ENCODE measurements at regions not wholly inside any gene's neighbourhood (a gene's known extent, or its start where the extent isn't known, plus 50 kb on each side); places are given as distances from the start of the nearest gene placed in this dataset.

DNA sequence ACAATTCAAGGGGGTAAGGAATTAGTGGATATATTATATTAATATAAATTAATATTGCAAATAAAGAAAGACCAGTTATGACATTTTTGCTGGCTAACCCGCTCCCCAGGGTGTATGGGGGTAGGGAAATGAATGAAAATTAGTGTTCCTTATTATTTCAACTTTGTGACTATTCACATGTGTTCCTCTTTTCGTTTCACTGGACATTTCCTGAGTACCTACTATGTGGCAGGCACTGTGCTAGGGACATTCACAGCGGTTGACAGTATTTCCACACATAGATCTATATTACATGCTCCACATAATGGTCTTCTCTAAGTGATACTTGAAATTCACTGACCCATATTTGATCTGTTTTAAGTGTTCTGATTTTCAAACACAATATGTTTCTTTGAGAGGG, 129.8 kb upstream of the USP15 start:
- TF ChIP-seq, protein P1, sequence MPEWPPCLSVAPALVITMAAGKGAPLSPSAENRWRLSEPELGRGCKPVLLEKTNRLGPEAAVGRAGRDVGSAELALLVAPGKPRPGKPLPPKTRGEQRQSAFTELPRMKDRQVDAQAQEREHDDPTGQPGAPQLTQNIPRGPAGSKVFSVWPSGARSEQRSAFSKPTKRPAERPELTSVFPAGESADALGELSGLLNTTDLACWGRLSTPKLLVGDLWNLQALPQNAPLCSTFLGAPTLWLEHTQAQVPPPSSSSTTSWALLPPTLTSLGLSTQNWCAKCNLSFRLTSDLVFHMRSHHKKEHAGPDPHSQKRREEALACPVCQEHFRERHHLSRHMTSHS (tag by site-specific recombination; IDR thresholded peaks at IDR 0.05): no peak
- TF ChIP-seq, protein P2, sequence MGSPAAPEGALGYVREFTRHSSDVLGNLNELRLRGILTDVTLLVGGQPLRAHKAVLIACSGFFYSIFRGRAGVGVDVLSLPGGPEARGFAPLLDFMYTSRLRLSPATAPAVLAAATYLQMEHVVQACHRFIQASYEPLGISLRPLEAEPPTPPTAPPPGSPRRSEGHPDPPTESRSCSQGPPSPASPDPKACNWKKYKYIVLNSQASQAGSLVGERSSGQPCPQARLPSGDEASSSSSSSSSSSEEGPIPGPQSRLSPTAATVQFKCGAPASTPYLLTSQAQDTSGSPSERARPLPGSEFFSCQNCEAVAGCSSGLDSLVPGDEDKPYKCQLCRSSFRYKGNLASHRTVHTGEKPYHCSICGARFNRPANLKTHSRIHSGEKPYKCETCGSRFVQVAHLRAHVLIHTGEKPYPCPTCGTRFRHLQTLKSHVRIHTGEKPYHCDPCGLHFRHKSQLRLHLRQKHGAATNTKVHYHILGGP (tag by site-specific recombination; IDR thresholded peaks at IDR 0.05): no peak
- TF ChIP-seq ZNF354C (tag by site-specific recombination; IDR thresholded peaks at IDR 0.05; ENCODE audit: borderline replicate concordance, low read depth) (no peak), KLF10 (tag by site-specific recombination; IDR thresholded peaks at IDR 0.05) (no peak), ZIC2 (tag by site-specific recombination; IDR thresholded peaks at IDR 0.05) (no peak), HOXC10 (CRISPR knock-in tag; IDR thresholded peaks at IDR 0.05) (no peak), ZNF530 (tag by site-specific recombination; IDR thresholded peaks at IDR 0.05; ENCODE audit: low read depth) (no peak), ZNF670 (tag by site-specific recombination; IDR thresholded peaks at IDR 0.05; ENCODE audit: low read depth) (no peak), ZNF184 (tag by site-specific recombination; IDR thresholded peaks at IDR 0.05) (no peak), KLF1 (tag by site-specific recombination; IDR thresholded peaks at IDR 0.05) (no peak), ZNF664 (tag by site-specific recombination; IDR thresholded peaks at IDR 0.05) (no peak), ZBTB7A (tag by site-specific recombination; IDR thresholded peaks at IDR 0.05; ENCODE audit: low read depth) (no peak), ZNF514 (tag by site-specific recombination; IDR thresholded peaks at IDR 0.05) (no peak), ZNF16 (tag by site-specific recombination; IDR thresholded peaks at IDR 0.05; ENCODE audit: low read depth) (no peak), ZNF549 (tag by site-specific recombination; IDR thresholded peaks at IDR 0.05) (no peak), SETDB1 (IDR thresholded peaks at IDR 0.05; ENCODE audit: insufficient read length, low read length) (no peak)
- TF ChIP-seq, protein P3, sequence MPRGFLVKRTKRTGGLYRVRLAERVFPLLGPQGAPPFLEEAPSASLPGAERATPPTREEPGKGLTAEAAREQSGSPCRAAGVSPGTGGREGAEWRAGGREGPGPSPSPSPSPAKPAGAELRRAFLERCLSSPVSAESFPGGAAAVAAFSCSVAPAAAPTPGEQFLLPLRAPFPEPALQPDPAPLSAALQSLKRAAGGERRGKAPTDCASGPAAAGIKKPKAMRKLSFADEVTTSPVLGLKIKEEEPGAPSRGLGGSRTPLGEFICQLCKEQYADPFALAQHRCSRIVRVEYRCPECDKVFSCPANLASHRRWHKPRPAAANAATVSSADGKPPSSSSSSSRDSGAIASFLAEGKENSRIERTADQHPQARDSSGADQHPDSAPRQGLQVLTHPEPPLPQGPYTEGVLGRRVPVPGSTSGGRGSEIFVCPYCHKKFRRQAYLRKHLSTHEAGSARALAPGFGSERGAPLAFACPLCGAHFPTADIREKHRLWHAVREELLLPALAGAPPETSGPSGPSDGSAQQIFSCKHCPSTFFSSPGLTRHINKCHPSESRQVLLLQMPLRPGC (tag by site-specific recombination; IDR thresholded peaks at IDR 0.05): no peak
- TF ChIP-seq, protein P4, sequence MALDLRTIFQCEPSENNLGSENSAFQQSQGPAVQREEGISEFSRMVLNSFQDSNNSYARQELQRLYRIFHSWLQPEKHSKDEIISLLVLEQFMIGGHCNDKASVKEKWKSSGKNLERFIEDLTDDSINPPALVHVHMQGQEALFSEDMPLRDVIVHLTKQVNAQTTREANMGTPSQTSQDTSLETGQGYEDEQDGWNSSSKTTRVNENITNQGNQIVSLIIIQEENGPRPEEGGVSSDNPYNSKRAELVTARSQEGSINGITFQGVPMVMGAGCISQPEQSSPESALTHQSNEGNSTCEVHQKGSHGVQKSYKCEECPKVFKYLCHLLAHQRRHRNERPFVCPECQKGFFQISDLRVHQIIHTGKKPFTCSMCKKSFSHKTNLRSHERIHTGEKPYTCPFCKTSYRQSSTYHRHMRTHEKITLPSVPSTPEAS (tag by site-specific recombination; IDR thresholded peaks at IDR 0.05): no peak
- TF ChIP-seq, protein P5, sequence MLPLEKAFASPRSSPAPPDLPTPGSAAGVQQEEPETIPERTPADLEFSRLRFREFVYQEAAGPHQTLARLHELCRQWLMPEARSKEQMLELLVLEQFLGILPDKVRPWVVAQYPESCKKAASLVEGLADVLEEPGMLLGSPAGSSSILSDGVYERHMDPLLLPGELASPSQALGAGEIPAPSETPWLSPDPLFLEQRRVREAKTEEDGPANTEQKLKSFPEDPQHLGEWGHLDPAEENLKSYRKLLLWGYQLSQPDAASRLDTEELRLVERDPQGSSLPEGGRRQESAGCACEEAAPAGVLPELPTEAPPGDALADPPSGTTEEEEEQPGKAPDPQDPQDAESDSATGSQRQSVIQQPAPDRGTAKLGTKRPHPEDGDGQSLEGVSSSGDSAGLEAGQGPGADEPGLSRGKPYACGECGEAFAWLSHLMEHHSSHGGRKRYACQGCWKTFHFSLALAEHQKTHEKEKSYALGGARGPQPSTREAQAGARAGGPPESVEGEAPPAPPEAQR (tag by site-specific recombination; IDR thresholded peaks at IDR 0.05): no peak
- ChIA-PET CTCF (no interaction called here), POLR2A (no interaction called here)
- Histone ChIP-seq H3K27ac (ENCODE audit: extremely low read depth, low read depth, low read length) (no peak overlapping the region), H3K36me3 (ENCODE audit: control insufficient read depth in 2 of 2, insufficient read depth in 1 of 2, low read length in 2 of 2) (no peaks in the 10 kb centered on the region), H3K4me3 (ENCODE audit: low read depth, low read length) (no peak overlapping the region), H3K4me1 (ENCODE audit: control insufficient read depth, insufficient read depth, low read length) (no peaks in the 10 kb centered on the region), H3K9me3 (ENCODE audit: control insufficient read depth, insufficient read depth, low read depth, low read length) (no peaks in the 10 kb centered on the region)

DNA sequence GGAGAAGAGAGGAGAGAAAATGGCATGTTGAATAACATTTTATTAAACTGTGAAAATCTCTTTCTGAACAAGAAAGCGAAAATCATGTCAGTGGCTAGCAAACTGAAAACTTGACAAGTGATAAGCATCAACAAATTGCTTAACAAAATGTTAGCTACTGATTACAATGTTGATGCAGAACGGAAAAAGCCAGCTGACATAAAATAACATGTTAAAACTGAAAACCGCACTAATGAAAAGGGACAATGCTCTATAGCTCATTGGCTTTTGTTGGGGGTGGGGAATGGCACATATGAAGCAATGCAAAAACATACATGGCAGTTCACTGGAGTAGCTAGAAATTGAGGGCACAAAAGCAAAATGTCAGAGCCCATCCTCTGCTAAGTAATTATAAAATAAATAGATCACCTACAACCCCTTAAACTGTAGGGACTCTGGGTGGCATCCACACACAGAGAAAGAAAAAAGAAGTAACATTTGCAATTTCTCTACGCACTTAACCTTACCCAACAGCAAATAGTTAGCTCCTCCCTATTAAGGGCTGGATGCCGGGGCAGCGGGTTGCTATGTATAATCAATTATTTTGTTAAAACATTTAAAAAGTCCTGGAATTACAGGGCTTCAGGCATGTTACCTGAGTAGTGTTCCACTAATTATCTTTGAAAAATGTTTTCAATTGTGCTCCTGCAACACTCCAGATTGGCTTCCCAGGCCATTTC, 129.2 kb upstream of the USP15 start:
- Histone ChIP-seq H3K36me3 (ENCODE audit: control insufficient read depth in 2 of 2, insufficient read depth in 1 of 2, low read length in 2 of 2) (no peaks in the 10 kb centered on the region), H3K4me3 (ENCODE audit: low read depth, low read length) (no peak overlapping the region), H3K4me1 (ENCODE audit: control insufficient read depth, insufficient read depth, low read length) (no peaks in the 10 kb centered on the region), H3K9me3 (ENCODE audit: control insufficient read depth, insufficient read depth, low read depth, low read length) (no peaks in the 10 kb centered on the region), H3K27ac (ENCODE audit: extremely low read depth, low read depth, low read length) (no peak overlapping the region)
- ChIA-PET POLR2A (no interaction called here), CTCF (no interaction called here)
- TF ChIP-seq ZNF548 (tag by site-specific recombination; IDR thresholded peaks at IDR 0.05) (no peak), ZNF654 (tag by site-specific recombination; IDR thresholded peaks at IDR 0.05; ENCODE audit: low read depth) (no peak), ZNF571 (tag by site-specific recombination; IDR thresholded peaks at IDR 0.05) (no peak), ZNF140 (tag by site-specific recombination; IDR thresholded peaks at IDR 0.05) (no peak), ZNF792 (tag by site-specific recombination; IDR thresholded peaks at IDR 0.05) (no peak), ZSCAN23 (tag by site-specific recombination; IDR thresholded peaks at IDR 0.05) (no peak), ZNF157 (tag by site-specific recombination; IDR thresholded peaks at IDR 0.05) (no peak)
- TF ChIP-seq, protein P6, sequence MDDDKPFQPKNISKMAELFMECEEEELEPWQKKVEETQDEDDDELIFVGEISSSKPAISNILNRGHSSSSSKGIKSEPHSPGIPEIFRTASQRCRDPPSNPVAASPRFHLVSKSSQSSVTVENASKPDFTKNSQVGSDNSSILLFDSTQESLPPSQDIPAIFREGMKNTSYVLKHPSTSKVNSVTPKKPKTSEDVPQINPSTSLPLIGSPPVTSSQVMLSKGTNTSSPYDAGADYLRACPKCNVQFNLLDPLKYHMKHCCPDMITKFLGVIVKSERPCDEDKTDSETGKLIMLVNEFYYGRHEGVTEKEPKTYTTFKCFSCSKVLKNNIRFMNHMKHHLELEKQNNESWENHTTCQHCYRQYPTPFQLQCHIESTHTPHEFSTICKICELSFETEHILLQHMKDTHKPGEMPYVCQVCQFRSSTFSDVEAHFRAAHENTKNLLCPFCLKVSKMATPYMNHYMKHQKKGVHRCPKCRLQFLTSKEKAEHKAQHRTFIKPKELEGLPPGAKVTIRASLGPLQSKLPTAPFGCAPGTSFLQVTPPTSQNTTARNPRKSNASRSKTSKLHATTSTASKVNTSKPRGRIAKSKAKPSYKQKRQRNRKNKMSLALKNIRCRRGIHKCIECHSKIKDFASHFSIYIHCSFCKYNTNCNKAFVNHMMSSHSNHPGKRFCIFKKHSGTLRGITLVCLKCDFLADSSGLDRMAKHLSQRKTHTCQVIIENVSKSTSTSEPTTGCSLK (tag by site-specific recombination; IDR thresholded peaks at IDR 0.05): no peak

All from HEK293 (cell line).